HUES6 (cell line): ENCODE measurements at regions not wholly inside any gene's neighbourhood (a gene's known extent, or its start where the extent isn't known, plus 50 kb on each side); places are given as distances from the start of the nearest gene placed in this dataset.

Experiments used
- H3K27ac ChIP-seq: 2 replicates; pipeline ENCODE4 v1.7.0; 2013; ENCODE audit warnings: low read depth, mild to moderate bottlenecking, low read length, inconsistent platforms
- H3K27me3 ChIP-seq: 2 replicates; pipeline ENCODE4 v1.6.1; 2013; ENCODE audit warnings: low read length; ENCODE audit not compliant: control insufficient read depth, insufficient read depth
- H3K36me3 ChIP-seq: 2 replicates; pipeline ENCODE4 v1.6.1; 2013; ENCODE audit warnings: low read length; ENCODE audit not compliant: control insufficient read depth, insufficient read depth
- H3K4me1 ChIP-seq: 2 replicates; pipeline ENCODE4 v1.6.1; 2013; ENCODE audit warnings: low read length; ENCODE audit not compliant: control insufficient read depth, insufficient read depth
- H3K4me3 ChIP-seq: 2 replicates; pipeline ENCODE4 v1.5.1; 2013; ENCODE audit warnings: low read depth, low read length
- H3K9ac ChIP-seq: one replicate; pipeline ENCODE4 v1.6.1; 2013; ENCODE audit warnings: mild to moderate bottlenecking, low read length
- H3K9me3 ChIP-seq: 2 replicates; pipeline ENCODE4 v1.6.1; 2013; ENCODE audit warnings: low read depth, low read length; ENCODE audit not compliant: control insufficient read depth, insufficient read depth

DNA sequence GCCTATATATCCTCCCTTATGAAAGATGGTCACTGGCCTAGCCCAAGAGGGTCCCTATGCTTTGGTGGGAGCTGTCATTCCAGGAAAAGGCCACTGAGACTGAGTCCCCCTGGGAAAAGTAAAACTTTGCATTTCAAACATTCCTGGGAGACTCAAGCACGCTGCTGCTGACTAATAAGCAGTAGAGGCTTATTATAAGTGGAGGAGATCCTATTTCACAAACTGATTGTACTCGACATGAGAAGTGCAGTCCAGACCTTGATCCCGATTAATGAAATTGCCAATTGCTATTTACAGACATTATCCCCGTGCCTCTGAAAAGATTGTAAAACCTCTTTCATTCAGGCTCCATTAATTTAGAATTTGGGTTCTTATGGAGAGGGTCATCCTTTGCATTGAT lies 96.6 kb downstream of the EMP1 start:
- no peaks in the 10 kb centered on the region for H3K27me3 ChIP-seq
- no peaks in the 10 kb centered on the region for H3K9me3 ChIP-seq
- no peak overlapping the region for H3K4me3 ChIP-seq
- no peak overlapping the region for H3K9ac ChIP-seq
- no peaks in the 10 kb centered on the region for H3K4me1 ChIP-seq
- H3K36me3 ChIP-seq: no peaks in the 10 kb centered on the region
- H3K27ac ChIP-seq: no peak overlapping the region

DNA sequence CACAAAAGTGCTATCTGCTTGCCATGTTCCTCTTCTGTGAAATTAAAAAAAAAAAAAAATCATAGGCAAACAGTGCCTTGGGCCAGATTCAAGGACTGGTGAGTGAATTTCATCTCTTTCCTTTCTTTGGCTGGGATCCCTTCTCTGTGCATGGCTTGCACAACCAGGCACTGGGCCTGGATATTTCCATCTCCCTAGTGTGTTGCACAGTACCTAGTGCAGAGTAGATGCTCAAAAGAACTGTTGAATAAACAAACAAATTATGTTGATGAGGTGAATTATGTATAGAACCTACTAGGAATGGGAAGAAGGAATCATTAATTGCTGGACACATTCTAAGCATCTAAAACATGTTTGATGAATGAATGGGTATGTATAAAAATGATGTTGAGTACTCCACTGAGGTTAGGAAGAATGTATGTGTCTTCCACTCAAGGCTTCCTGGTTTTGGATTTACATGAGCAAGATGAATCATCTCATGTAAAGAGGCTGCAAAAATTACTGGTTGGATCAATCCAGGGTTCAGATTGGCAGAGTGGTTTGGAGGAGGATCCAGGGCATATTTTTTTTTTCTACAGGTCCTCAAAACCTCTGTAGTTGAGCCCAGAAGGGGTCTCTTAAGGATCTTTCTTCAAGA lies 93.2 kb downstream of the EMP1 start:
- H3K27ac ChIP-seq: no peak overlapping the region
- H3K4me3 ChIP-seq: no peak overlapping the region
- H3K4me1 ChIP-seq: no peaks in the 10 kb centered on the region
- H3K9me3 ChIP-seq: no peaks in the 10 kb centered on the region
- H3K36me3 ChIP-seq: no peaks in the 10 kb centered on the region
- no peaks in the 10 kb centered on the region for H3K27me3 ChIP-seq
- no peak overlapping the region for H3K9ac ChIP-seq

DNA sequence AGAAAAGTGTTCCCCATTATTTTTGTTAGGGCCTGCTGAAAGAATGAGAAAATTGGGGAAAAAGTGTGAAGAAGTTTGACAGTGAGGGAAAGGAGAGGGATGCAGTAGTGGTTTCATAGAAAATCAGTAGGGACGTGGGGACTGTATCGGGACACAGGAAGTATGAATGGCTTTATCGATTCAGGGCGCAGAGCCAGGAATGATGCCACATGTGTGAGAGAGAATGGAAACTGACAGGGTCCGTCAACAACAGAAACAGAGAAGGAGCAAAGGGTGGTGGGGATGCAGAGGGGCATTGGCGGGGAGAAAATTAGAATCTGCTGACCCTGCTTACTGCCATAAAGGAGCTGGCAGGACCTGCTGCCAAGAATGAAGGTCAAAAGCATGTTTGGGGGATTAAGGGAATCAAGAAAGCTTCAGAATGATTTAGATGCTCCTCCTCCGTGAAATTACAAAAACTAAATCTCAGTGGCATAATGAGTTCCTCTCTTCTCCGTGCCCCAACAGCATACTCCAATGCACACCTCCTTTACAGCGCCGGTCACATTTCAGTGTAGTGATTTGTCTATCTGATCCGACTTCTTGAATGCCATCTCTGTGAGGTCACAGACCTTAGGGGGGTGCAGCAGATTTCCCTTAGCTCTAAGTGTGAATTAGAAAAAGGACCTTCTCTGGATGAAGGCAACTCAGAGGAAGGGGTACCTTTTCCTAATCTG lies 92.6 kb downstream of the EMP1 start:
- H3K9me3 ChIP-seq: no peaks in the 10 kb centered on the region
- no peaks in the 10 kb centered on the region for H3K27me3 ChIP-seq
- H3K36me3 ChIP-seq: no peaks in the 10 kb centered on the region
- H3K4me3 ChIP-seq: no peak overlapping the region
- no peak overlapping the region for H3K27ac ChIP-seq
- H3K4me1 ChIP-seq: no peaks in the 10 kb centered on the region
- no peak overlapping the region for H3K9ac ChIP-seq

DNA sequence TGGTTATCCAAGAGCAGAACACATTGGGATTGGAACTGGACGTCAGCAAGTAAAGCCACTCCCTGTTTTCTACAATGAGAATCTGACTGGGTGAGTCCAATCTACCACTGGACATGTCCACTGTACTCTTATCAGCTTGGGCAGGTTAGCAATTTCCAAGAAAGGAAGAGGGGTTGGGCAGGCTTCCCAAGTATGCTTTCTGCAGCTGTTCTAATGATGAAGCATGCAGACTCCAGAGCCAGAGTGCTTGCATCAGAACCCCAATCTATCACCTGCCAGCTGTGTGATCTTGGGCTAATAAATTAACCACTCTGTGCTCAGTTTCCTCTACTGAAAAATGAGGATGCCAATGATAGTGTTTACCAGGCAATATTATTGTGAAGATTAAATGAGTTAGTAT lies 92.0 kb downstream of the EMP1 start:
- H3K9ac ChIP-seq: no peak overlapping the region
- no peaks in the 10 kb centered on the region for H3K9me3 ChIP-seq
- no peaks in the 10 kb centered on the region for H3K27me3 ChIP-seq
- no peaks in the 10 kb centered on the region for H3K36me3 ChIP-seq
- H3K4me3 ChIP-seq: no peak overlapping the region
- H3K4me1 ChIP-seq: no peaks in the 10 kb centered on the region
- no peak overlapping the region for H3K27ac ChIP-seq

DNA sequence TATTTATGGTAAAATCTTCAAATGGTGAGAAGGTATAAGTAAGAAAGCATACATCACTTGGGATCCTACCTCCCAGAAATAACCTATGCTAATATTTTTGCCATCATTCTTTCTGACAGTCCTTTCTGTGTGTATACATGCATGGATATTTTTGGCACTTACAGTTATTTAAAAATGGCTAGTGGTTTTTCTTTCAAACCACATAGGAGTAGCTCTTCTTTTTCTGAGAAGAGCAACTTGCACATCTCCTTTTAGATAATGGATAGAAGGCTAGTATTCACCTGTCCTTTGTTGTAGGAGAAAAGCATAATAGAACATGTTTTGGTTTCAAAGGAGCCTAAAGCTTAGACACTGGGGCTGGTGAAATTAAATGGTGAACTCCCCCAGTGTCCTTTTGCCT lies 87.3 kb downstream of the EMP1 start:
- no peaks in the 10 kb centered on the region for H3K36me3 ChIP-seq
- H3K4me3 ChIP-seq: no peak overlapping the region
- no peaks in the 10 kb centered on the region for H3K9me3 ChIP-seq
- peaks cover 10% of the 10 kb centered on the region for H3K27me3 ChIP-seq
- no peak overlapping the region for H3K9ac ChIP-seq
- no peaks in the 10 kb centered on the region for H3K4me1 ChIP-seq
- no peak overlapping the region for H3K27ac ChIP-seq

DNA sequence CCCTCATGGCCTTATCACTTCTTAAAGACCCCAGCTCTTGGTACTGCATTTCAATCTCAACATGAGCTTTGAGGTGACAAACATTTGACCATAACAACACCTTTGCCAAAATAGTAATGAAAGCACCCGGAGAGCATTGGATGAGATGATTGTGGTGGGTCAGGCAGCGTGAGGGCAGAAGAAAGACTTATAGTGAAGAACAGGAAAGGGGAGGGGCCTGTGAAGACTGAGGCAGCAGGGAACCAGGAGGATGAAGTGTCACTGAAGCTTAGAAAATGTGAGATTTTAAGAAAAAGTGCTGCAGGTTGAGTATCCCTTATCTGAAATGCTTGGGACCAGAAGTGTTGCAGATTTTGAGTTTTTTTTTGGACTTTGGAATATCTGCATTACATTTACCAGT lies 86.3 kb downstream of the EMP1 start:
- Histone ChIP-seq H3K27me3 (peaks cover 16% of the 10 kb centered on the region), H3K9me3 (no peaks in the 10 kb centered on the region), H3K27ac (no peak overlapping the region), H3K4me3 (no peak overlapping the region), H3K4me1 (peaks cover 6% of the 10 kb centered on the region; the same call in 1 of the 2 replicates), H3K9ac (no peak overlapping the region), H3K36me3 (no peaks in the 10 kb centered on the region)

DNA sequence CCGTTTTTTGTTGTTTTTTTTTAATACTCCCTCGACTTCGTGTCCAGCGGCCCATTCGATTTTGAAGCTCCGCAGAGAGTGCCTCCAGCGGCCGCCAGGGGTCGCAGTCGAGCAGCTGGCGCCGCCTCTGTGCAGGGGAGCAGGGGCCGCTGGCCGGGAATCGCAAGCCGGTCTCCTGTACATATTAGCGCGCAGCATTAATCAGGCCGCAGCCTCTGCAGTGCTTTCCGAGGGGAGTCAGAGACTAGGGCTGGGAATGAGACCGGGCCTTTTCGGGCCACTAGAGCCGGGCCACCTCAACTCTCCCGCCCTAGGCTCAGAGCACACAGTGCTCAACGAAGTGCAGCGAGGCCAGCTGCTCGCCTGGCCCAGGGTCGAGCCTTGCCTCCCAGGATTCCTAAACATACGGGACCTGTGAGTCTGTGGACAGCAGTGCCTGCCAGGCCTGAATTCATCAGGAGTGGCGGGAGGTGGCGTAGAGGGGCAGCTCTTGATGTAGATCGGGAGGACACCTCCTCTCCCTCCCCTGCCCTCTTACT lies 81.8 kb downstream of the EMP1 start:
- 0 out of 2 replicates have a peak overlapping the region, but pooled peaks have one; percentile 2 for H3K4me3 ChIP-seq
- no peaks in the 10 kb centered on the region for H3K9me3 ChIP-seq
- no peak overlapping the region for H3K27ac ChIP-seq
- no peaks in the 10 kb centered on the region for H3K36me3 ChIP-seq
- peaks cover 24% of the 10 kb centered on the region for H3K27me3 ChIP-seq
- peak overlapping the region; percentile 6 for H3K9ac ChIP-seq
- H3K4me1 ChIP-seq: peaks cover 14% of the 10 kb centered on the region

DNA sequence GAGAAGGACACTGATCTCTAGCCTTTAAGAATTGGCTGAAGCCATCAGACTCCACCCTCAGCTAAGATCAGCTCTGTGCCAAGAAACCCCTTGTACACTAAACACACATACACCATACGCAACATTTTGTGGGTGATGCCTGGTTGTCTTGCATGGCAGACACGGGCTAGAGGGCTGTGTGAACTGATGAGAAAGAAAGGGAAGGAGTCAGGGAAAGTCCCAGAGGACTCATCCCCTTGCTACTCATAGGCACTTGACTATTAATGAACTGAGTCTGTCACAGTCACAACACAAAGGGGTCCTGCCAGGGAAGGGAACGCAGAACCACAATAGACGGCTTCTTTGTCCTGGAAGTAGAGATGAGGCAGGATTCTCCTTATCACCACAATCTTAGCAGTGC lies 80.8 kb downstream of the EMP1 start:
- no peak overlapping the region for H3K9ac ChIP-seq
- no peak overlapping the region for H3K27ac ChIP-seq
- H3K9me3 ChIP-seq: no peaks in the 10 kb centered on the region
- H3K4me1 ChIP-seq: peaks cover 14% of the 10 kb centered on the region
- no peaks in the 10 kb centered on the region for H3K36me3 ChIP-seq
- H3K27me3 ChIP-seq: peaks cover 24% of the 10 kb centered on the region
- H3K4me3 ChIP-seq: no peak overlapping the region

DNA sequence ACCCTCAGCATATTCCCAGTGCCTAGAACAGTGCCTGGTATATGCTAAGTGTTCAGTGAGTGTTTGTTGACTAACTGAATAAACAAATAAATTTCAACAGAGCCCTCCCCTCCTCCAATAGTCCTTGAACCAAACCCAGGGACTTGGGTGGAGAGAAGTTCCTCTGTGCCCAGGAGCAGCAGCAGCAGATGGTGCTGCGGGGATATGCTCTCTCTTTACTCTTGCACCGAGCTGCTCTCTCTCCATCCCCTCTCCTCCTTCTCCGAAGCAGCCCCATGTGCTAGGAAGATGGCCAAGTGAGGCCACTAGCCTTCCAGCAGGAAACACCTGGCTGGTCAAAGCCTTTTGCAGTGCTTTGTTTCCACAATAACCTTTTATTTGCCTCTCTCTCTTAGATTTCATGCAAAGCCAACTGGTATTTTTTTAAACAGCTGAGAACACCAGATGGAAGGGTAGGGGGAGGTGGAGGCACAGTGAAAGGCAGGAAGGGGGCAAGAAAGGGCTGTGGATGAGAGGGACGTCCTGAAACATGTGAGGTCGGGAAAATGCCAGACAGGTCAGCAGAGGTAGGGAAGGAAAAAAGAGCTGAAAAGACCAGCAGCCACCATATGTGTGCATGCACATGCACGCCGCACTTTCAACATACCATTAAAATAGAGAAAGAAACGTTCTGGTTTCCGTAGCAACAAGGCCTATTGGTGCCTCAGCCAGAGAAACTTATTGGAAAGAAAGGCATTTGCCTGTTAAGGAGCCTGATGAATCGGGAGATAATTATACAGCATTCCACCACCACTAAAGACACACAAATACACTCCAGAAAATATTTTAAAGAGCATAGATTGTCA lies 78.9 kb downstream of the EMP1 start:
- no peaks in the 10 kb centered on the region for H3K36me3 ChIP-seq
- H3K9me3 ChIP-seq: no peaks in the 10 kb centered on the region
- H3K27ac ChIP-seq: no peak overlapping the region
- H3K27me3 ChIP-seq: peaks cover 24% of the 10 kb centered on the region
- H3K4me3 ChIP-seq: no peak overlapping the region
- H3K4me1 ChIP-seq: peaks cover 14% of the 10 kb centered on the region
- H3K9ac ChIP-seq: no peak overlapping the region

DNA sequence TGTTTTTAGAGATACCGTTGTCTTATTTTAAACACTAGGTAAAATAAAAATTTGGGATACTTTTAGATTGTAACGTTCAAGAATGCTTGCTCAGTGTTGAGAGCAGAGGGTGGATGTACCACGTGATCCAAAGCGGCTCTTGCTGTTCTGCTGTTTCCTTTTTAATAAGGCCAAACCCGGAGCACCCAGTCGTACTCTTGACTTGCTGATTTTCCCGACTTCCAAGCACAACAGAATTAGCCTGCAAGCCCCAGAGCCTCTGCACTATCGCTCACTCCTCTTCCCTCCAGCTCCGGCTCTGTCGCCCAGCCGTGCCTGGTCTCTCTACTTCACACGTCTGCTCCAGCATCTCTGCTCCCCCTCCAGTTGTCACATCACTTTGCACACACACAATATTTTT lies 77.3 kb downstream of the EMP1 start:
- no peak overlapping the region for H3K27ac ChIP-seq

DNA sequence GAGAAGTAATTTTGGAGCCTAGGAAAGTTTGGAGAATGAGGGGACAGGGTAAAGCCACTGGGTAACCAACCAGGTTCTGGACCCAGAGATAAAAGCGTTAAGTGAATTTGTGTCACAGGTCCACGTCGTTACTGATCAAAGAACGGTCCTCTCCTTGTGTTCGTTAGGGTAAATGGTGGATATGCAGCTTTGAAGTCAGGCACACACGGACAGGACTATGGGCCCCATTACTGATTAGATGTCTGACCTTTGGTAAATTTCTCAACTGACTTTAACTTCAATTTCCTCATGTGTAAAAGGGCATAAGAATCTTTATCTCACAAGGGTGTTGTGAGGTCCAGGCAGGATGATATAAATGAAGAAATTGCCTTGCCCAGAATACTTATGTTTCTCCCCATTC lies 76.6 kb downstream of the EMP1 start:
- H3K27ac ChIP-seq: no peak overlapping the region
- H3K4me1 ChIP-seq: peaks cover 11% of the 10 kb centered on the region
- no peaks in the 10 kb centered on the region for H3K9me3 ChIP-seq
- no peak overlapping the region for H3K9ac ChIP-seq
- H3K36me3 ChIP-seq: no peaks in the 10 kb centered on the region
- H3K27me3 ChIP-seq: peaks cover 8% of the 10 kb centered on the region; the same call in 1 of the 2 replicates
- no peak overlapping the region for H3K4me3 ChIP-seq

More for the DNA sequence above, 77.3 kb downstream of the EMP1 start:
- H3K9ac ChIP-seq: no peak overlapping the region
- H3K9me3 ChIP-seq: no peaks in the 10 kb centered on the region
- H3K27me3 ChIP-seq: peaks cover 14% of the 10 kb centered on the region
- peaks cover 14% of the 10 kb centered on the region for H3K4me1 ChIP-seq
- H3K4me3 ChIP-seq: no peak overlapping the region
- H3K36me3 ChIP-seq: no peaks in the 10 kb centered on the region
